IMR-90 (cell line): ENCODE measurements at regions not wholly inside any gene's neighbourhood (a gene's known extent, or its start where the extent isn't known, plus 50 kb on each side); places are given as distances from the start of the nearest gene placed in this dataset.

ENCODE experiments used
- ATAC-seq: fragments of 200-7000 bp; cut with Tn5 transposase; 2 replicates; pipeline ENCODE4 v1.9.1; 2020; ENCODE audit warnings: low read depth, mild to moderate bottlenecking, moderate library complexity
- BruUV-seq: library from RNA; stranded (reverse); fragments of 400-500 nt; replicated peaks from 2 replicates; lab custom pipeline; 2021; lab: Mats Ljungman, UMichigan
- CTCF ChIA-PET: fragments of 300-600 bp; formaldehyde crosslinking; extraction: SDS; loops from one replicate; lab custom pipeline; 2021; ENCODE audit warnings: antibody characterized with exemption; lab: Yijun Ruan, JAX
- POLR2A ChIA-PET: fragments of 300-600 bp; sonication (Branson Sonifier 250); formaldehyde crosslinking; loops from one replicate; lab custom pipeline; 2022; ENCODE audit warnings: antibody characterized with exemption; ENCODE audit not compliant: unreplicated experiment; lab: Charles Lee
- DNase-seq: peaks from one replicate; pipeline ENCODE4 v3.0.0; 2013
- H2AFZ ChIP-seq: replicated peaks from 2 replicates; pipeline ENCODE3; 2013; ENCODE audit warnings: low read length, mild to moderate bottlenecking; ENCODE audit not compliant: poor library complexity
- H2AK5ac ChIP-seq: 2 replicates; pipeline ENCODE4 v1.6.1; 2013; ENCODE audit warnings: low read depth, low read length, inconsistent platforms
- H2AK9ac ChIP-seq: replicated peaks from 2 replicates; pipeline ENCODE3; 2013; ENCODE audit warnings: mild to moderate bottlenecking, low read depth, low read length, moderate library complexity; ENCODE audit not compliant: poor library complexity
- H2BK120ac ChIP-seq: 2 replicates; pipeline ENCODE4 v1.6.1; 2013; ENCODE audit warnings: low read depth, low read length, inconsistent platforms
- H2BK15ac ChIP-seq: 3 replicates; pipeline ENCODE4 v1.6.1; 2013; ENCODE audit warnings: low read depth, low read length, inconsistent platforms
- H2BK20ac ChIP-seq: 2 replicates; pipeline ENCODE4 v1.6.1; 2013; ENCODE audit warnings: low read depth, mild to moderate bottlenecking, inconsistent platforms, low read length, moderate library complexity
- H2BK5ac ChIP-seq: 2 replicates; pipeline ENCODE4 v1.6.1; 2013; ENCODE audit warnings: mild to moderate bottlenecking, low read depth, low read length, inconsistent platforms; ENCODE audit not compliant: poor library complexity, severe bottlenecking
- H3K14ac ChIP-seq: replicated peaks from 2 replicates; pipeline ENCODE4 v1.6.1; 2013; ENCODE audit warnings: low read depth, low read length, inconsistent platforms
- H3K18ac ChIP-seq: 2 replicates; pipeline ENCODE4 v1.6.1; 2013; ENCODE audit warnings: low read depth, low read length, control low read depth
- H3K23ac ChIP-seq: 2 replicates; pipeline ENCODE4 v1.6.1; 2013; ENCODE audit warnings: low read depth, low read length, inconsistent platforms
- H3K27ac ChIP-seq: 2 replicates; pipeline ENCODE4 v1.5.1; 2013; ENCODE audit warnings: mild to moderate bottlenecking, control low read depth, low read length; ENCODE audit not compliant: insufficient read depth
- H3K27me3 ChIP-seq: 2 replicates; pipeline ENCODE4 v1.6.1; 2013; ENCODE audit warnings: low read length; ENCODE audit not compliant: control insufficient read depth, insufficient read depth
- H3K36me3 ChIP-seq: 2 replicates; pipeline ENCODE4 v1.6.1; 2013; ENCODE audit warnings: low read length, mixed read lengths; ENCODE audit not compliant: control insufficient read depth, insufficient read depth
- H3K4ac ChIP-seq: 2 replicates; pipeline ENCODE4 v1.6.1; 2013; ENCODE audit warnings: low read depth, low read length, inconsistent platforms
- H3K4me1 ChIP-seq: 2 replicates; pipeline ENCODE4 v1.6.1; 2013; ENCODE audit warnings: low read length, mixed read lengths; ENCODE audit not compliant: control insufficient read depth, insufficient read depth
- H3K4me2 ChIP-seq: 2 replicates; pipeline ENCODE4 v1.6.1; 2013; ENCODE audit warnings: low read depth, mild to moderate bottlenecking, control low read depth, low read length, moderate library complexity
- H3K4me3 ChIP-seq: 2 replicates; pipeline ENCODE4 v1.5.1; 2013; ENCODE audit warnings: low read depth, mild to moderate bottlenecking, control low read depth, low read length, moderate library complexity; ENCODE audit not compliant: insufficient read depth
- H3K56ac ChIP-seq: 2 replicates; pipeline ENCODE4 v1.6.1; 2013; ENCODE audit warnings: low read length, inconsistent platforms; ENCODE audit not compliant: insufficient read depth; ENCODE audit errors: extremely low read depth
- H3K79me1 ChIP-seq, 2 experiments: 2 replicates each; pipeline ENCODE4 v1.6.1; 2013; ENCODE audit warnings: low read length in 2 of 2, inconsistent platforms in 1 of 2, low read depth in 1 of 2
- H3K9ac ChIP-seq: 2 replicates; pipeline ENCODE4 v1.6.1; 2013; ENCODE audit warnings: low read depth, low read length, control low read depth
- H3K9me1 ChIP-seq: 2 replicates; pipeline ENCODE4 v1.6.1; 2013; ENCODE audit warnings: low read length, inconsistent platforms; ENCODE audit not compliant: insufficient read depth
- H3K9me3 ChIP-seq: 2 replicates; pipeline ENCODE4 v1.6.1; 2013; ENCODE audit warnings: low read length; ENCODE audit not compliant: control insufficient read depth, insufficient read depth
- H4K20me1 ChIP-seq: 2 replicates; pipeline ENCODE4 v1.6.1; 2013; ENCODE audit warnings: low read length, inconsistent platforms; ENCODE audit not compliant: insufficient read depth
- H4K5ac ChIP-seq: 2 replicates; pipeline ENCODE4 v1.6.1; 2013; ENCODE audit warnings: mild to moderate bottlenecking, low read depth, low read length, control low read depth
- H4K8ac ChIP-seq, 2 experiments: 2 replicates each; pipeline ENCODE4 v1.6.1; 2013; ENCODE audit warnings: low read depth in 2 of 2, low read length in 2 of 2, control low read depth in 1 of 2, inconsistent platforms in 1 of 2
- H4K91ac ChIP-seq: 2 replicates; pipeline ENCODE4 v1.6.1; 2013; ENCODE audit warnings: low read depth, low read length, inconsistent platforms; ENCODE audit not compliant: insufficient read depth
- BHLHE40 ChIP-seq: fragments of 150-350 bp; IDR thresholded peaks from 2 replicates; pipeline ENCODE4 v1.6.1; 2016; ENCODE audit warnings: mild to moderate bottlenecking, low read depth, low read length
- CEBPB ChIP-seq: IDR thresholded peaks from 2 replicates; pipeline ENCODE4 v1.6.1; 2012; ENCODE audit warnings: low read depth, low read length, improper control_type of control experiment
- CHD1 ChIP-seq: IDR thresholded peaks from 2 replicates; pipeline ENCODE4 v1.6.1; 2012; ENCODE audit warnings: low read depth, low read length, improper control_type of control experiment
- FOS ChIP-seq: fragments of 150-350 bp; IDR thresholded peaks from 2 replicates; pipeline ENCODE4 v1.6.1; 2016; ENCODE audit warnings: low read depth, low read length
- MAZ ChIP-seq: IDR thresholded peaks from 2 replicates; pipeline ENCODE4 v1.6.1; 2012; ENCODE audit warnings: low read depth, mild to moderate bottlenecking, low read length, improper control_type of control experiment, moderate library complexity, borderline replicate concordance
- MXI1 ChIP-seq: IDR thresholded peaks from 2 replicates; pipeline ENCODE4 v1.6.1; 2012; ENCODE audit warnings: low read depth, mild to moderate bottlenecking, low read length, moderate library complexity, borderline replicate concordance
- NFE2L2 ChIP-seq: fragments of 150-350 bp; IDR thresholded peaks from 2 replicates; pipeline ENCODE4 v1.6.1; 2016; ENCODE audit warnings: low read depth, mild to moderate bottlenecking, low read length
- RAD21 ChIP-seq: IDR thresholded peaks from 2 replicates; pipeline ENCODE4 v1.6.1; 2012; ENCODE audit warnings: low read length, improper control_type of control experiment
- RFX5 ChIP-seq: IDR thresholded peaks from 2 replicates; pipeline ENCODE4 v1.8.0; 2012; ENCODE audit warnings: low read depth, mild to moderate bottlenecking, low read length, moderate library complexity
- SMC3 ChIP-seq: fragments of 150-350 bp; IDR thresholded peaks from 2 replicates; pipeline ENCODE4 v1.6.1; 2016; ENCODE audit warnings: low read depth, mild to moderate bottlenecking, antibody characterized with exemption, low read length, moderate library complexity
- dilution Hi-C: fragments of 300-500 bp; cut with HindIII; formaldehyde crosslinking; loops from one replicate; pipeline ENCODE4 v1.14.3; 2018; ENCODE audit warnings: low sequenced_read_pairs; ENCODE audit not compliant: unreplicated experiment
- in situ Hi-C: fragments of 300-500 bp; cut with MboI; formaldehyde crosslinking; loops from 3 replicates; pipeline ENCODE4 v1.14.3; 2019; ENCODE audit warnings: low sequenced_read_pairs, inconsistent platforms, mixed read lengths
- intact Hi-C: fragments of 100-400 bp; cut with micrococcal nuclease; formaldehyde crosslinking; loops from 2 replicates; pipeline ENCODE4 v1.10.0; 2022
- TF ChIP-seq, protein P1 (sequence below): conservative IDR thresholded peaks from 2 replicates; pipeline ENCODE4 v1.5.1; 2012; ENCODE audit warnings: mild to moderate bottlenecking, low read depth, low read length, improper control_type of control experiment
- TF ChIP-seq, protein P2 (sequence below): fragments of 150-350 bp; IDR thresholded peaks from 2 replicates; pipeline ENCODE4 v1.6.1; 2016; ENCODE audit warnings: low read depth, mild to moderate bottlenecking, low read length, moderate library complexity, borderline replicate concordance

DNA sequence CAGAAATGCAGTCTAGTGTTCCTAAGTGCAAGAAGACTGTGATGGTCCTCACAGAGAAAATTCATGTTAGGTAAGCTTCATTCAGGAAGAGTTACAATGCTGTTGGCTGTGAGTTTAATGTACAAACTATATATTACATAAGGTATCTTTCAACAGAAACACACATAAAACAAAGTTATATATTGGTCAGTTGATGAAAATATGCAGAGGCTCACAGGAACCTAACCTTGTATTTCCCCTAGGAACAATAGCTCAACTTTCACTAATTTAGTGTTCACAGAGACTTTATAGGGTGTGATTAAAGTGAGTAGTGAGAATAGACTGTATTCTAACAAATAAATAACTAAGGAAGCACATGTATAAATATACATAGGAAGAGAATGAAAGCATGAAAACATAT lies 676.9 kb upstream of the ADGRL4 start:
- Histone ChIP-seq H4K20me1 (no peaks in the 10 kb centered on the region), H3K9me1 (no peaks in the 10 kb centered on the region), H3K27me3 (no peaks in the 10 kb centered on the region), H4K91ac (no peak overlapping the region), H2AFZ (no peak overlapping the region), H3K4me1 (no peaks in the 10 kb centered on the region), H2BK20ac (no peak overlapping the region), H3K4me2 (no peak overlapping the region), H3K18ac (no peak overlapping the region), H3K4ac (no peak overlapping the region), H4K5ac (no peak overlapping the region), H3K4me3 (no peak overlapping the region), H2AK9ac (no peak overlapping the region), H3K9me3 (no peaks in the 10 kb centered on the region; the same call in 1 of the 2 replicates), H3K56ac (no peak overlapping the region), H3K14ac (no peak overlapping the region), H2BK15ac (no peak overlapping the region), H3K36me3 (no peaks in the 10 kb centered on the region), H4K8ac (no peak overlapping the region), H3K79me1 (no peaks in the 10 kb centered on the region), H3K9ac (no peak overlapping the region), H2BK5ac (no peak overlapping the region), H2AK5ac (no peak overlapping the region), H2BK120ac (no peak overlapping the region), H3K27ac (no peak overlapping the region), H3K23ac (no peak overlapping the region)
- BruUV-seq: no TSS peak
- TF ChIP-seq CHD1 (no peak), FOS (no peak), CEBPB (no peak), BHLHE40 (no peak), RAD21 (no peak), MXI1 (no peak), MAZ (no peak), RFX5 (no peak), SMC3 (no peak), NFE2L2 (no peak)
- TF ChIP-seq, protein P1, sequence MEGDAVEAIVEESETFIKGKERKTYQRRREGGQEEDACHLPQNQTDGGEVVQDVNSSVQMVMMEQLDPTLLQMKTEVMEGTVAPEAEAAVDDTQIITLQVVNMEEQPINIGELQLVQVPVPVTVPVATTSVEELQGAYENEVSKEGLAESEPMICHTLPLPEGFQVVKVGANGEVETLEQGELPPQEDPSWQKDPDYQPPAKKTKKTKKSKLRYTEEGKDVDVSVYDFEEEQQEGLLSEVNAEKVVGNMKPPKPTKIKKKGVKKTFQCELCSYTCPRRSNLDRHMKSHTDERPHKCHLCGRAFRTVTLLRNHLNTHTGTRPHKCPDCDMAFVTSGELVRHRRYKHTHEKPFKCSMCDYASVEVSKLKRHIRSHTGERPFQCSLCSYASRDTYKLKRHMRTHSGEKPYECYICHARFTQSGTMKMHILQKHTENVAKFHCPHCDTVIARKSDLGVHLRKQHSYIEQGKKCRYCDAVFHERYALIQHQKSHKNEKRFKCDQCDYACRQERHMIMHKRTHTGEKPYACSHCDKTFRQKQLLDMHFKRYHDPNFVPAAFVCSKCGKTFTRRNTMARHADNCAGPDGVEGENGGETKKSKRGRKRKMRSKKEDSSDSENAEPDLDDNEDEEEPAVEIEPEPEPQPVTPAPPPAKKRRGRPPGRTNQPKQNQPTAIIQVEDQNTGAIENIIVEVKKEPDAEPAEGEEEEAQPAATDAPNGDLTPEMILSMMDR: no peak
- TF ChIP-seq, protein P2, sequence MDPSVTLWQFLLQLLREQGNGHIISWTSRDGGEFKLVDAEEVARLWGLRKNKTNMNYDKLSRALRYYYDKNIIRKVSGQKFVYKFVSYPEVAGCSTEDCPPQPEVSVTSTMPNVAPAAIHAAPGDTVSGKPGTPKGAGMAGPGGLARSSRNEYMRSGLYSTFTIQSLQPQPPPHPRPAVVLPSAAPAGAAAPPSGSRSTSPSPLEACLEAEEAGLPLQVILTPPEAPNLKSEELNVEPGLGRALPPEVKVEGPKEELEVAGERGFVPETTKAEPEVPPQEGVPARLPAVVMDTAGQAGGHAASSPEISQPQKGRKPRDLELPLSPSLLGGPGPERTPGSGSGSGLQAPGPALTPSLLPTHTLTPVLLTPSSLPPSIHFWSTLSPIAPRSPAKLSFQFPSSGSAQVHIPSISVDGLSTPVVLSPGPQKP: no peak
- in situ Hi-C loops (no loop called here), dilution Hi-C loops (no loop called here), intact Hi-C loops (no loop called here)
- DNase-seq (no peak), ATAC-seq (no peak)
- ChIA-PET CTCF (no interaction called here), POLR2A (no interaction called here)
